Effector memory CD8-positive, alpha-beta T cell (primary cell): ENCODE measurements at regions not wholly inside any gene's neighbourhood (a gene's known extent, or its start where the extent isn't known, plus 50 kb on each side); places are given as distances from the start of the nearest gene placed in this dataset.

Experiments
- ATAC-seq: fragments of 150-1000 bp; cut with Tn5 transposase; replicated peaks from 2 replicates; pipeline ENCODE4 v1.10.0; 2021; ENCODE audit warnings: mild to moderate bottlenecking, moderate library complexity
- DNase-seq, 3 experiments: peaks; one replicate each; pipeline ENCODE4 v3.0.0; 2021
- H3K27ac Mint-ChIP-seq, 2 donors: one replicate each; pipeline ENCODE4 v1.8.0; 2022; ENCODE audit warnings: mild to moderate bottlenecking in 2 of 2, mixed read lengths in 2 of 2, moderate library complexity in 2 of 2
- H3K27me3 Mint-ChIP-seq, 2 donors: one replicate each; pipeline ENCODE4 v1.8.0; 2022; ENCODE audit warnings: mixed read lengths in 2 of 2
- H3K36me3 Mint-ChIP-seq: one replicate; pipeline ENCODE4 v1.8.0; 2022; ENCODE audit warnings: mild to moderate bottlenecking, moderate library complexity, mixed read lengths; ENCODE audit not compliant: insufficient read depth
- H3K4me1 Mint-ChIP-seq, 2 donors: one replicate each; pipeline ENCODE4 v1.8.0; 2022; ENCODE audit warnings: low read depth in 2 of 2, mixed read lengths in 2 of 2
- H3K4me3 Mint-ChIP-seq, 2 donors: one replicate each; pipeline ENCODE4 v1.8.0; 2022; ENCODE audit warnings: mild to moderate bottlenecking in 2 of 2, mixed read lengths in 2 of 2, moderate library complexity in 2 of 2
- H3K9me3 Mint-ChIP-seq, 2 donors: one replicate each; pipeline ENCODE4 v1.8.0; 2022; ENCODE audit warnings: mixed read lengths in 2 of 2

DNA sequence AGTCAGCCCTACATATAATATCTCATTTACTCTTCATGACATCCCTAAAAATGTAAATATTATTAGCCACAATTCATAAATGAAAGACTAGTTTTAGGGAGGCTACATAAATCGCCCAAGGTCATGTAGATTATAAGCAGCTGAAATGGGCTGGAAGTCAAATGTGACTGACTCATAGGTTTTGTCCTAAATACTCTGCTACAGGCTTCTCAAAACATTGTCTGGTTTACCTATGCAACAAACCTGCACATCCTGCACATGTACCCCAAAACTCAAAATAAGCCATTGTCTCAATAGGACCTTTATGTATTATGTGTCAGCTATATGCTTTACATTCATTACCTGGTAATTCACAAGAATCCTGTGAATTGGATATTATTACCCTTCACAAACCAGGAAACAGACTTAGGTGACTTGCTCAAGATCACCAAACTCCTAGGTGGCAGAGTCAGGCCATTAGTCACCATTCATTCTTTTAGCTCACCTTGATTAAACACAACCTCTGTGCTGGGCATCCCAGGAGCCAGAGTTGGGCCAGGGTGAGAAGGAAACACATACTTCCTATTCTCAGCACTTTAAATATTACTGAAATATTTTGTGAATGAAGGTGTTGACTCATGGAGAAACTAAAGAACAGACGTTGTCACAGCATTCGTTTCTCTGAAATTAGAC lies 69.4 kb upstream of the CPO start:
- no peak overlapping the region for H3K27ac Mint-ChIP-seq
- H3K4me1 Mint-ChIP-seq: no peaks in the 10 kb centered on the region
- H3K36me3 Mint-ChIP-seq: no peaks in the 10 kb centered on the region
- DNase-seq (no peak), ATAC-seq (no peak)
- no peak overlapping the region for H3K4me3 Mint-ChIP-seq
- H3K9me3 Mint-ChIP-seq: peaks cover 0 to 2% of the 10 kb centered on the region in 2 donors
- peaks cover 3 to 5% of the 10 kb centered on the region in 2 donors for H3K27me3 Mint-ChIP-seq

- no peaks in the 10 kb centered on the region for H3K4me1 Mint-ChIP-seq
- peaks cover 5 to 6% of the 10 kb centered on the region in 2 donors for H3K27me3 Mint-ChIP-seq
- ATAC-seq (no peak), DNase-seq (no peak)
- H3K9me3 Mint-ChIP-seq: peaks cover 0 to 3% of the 10 kb centered on the region in 2 donors
- no peak overlapping the region for H3K4me3 Mint-ChIP-seq
- no peak overlapping the region for H3K27ac Mint-ChIP-seq
- no peaks in the 10 kb centered on the region for H3K36me3 Mint-ChIP-seq
Measured at GRCh38 chr2:206873423-206873822, 65.9 kb upstream of the CPO start.

- DNase-seq: no peak
- Mint-ChIP-seq H3K36me3 (no peaks in the 10 kb centered on the region), H3K27me3 (peaks cover 5 to 6% of the 10 kb centered on the region in 2 donors), H3K9me3 (peaks cover 0 to 3% of the 10 kb centered on the region in 2 donors), H3K27ac (no peak overlapping the region), H3K4me1 (no peaks in the 10 kb centered on the region), H3K4me3 (no peak overlapping the region)
- ATAC-seq: no peak
Measured at GRCh38 chr2:206875701-206876100, 63.6 kb upstream of the CPO start.

DNA sequence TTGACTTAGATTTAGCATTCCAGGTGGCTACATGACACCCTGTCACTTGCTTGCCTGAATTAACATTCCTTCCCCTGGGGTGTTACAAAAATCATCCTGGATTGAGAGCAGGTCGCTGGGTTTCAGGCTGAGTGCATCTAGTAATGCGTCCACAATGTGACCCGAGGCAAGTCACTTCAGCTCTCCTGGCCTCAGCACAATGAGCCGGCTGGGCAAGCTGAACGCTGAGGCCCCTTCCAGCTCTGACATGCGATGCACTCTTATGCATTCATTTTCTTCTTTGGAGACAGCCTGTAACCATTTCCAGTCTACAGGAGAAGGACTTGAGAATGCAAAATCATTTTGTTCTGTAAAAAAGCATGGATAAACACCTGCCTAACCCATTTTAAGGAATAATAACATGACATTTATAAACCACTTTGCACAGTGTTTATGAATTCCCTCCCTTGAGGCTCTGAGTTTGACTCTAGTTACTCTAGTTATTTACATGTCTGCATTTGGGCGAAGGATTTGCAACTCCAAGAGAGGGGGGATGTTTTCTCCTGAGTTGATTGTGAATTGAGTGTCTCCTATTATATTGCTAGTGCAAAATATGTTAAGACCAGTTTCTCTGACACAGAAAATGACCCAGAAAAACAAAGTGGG lies 63.0 kb upstream of the CPO start:
- H3K27ac Mint-ChIP-seq: no peak overlapping the region
- peaks cover 0 to 3% of the 10 kb centered on the region in 2 donors for H3K9me3 Mint-ChIP-seq
- no peaks in the 10 kb centered on the region for H3K36me3 Mint-ChIP-seq
- peaks cover 5 to 6% of the 10 kb centered on the region in 2 donors for H3K27me3 Mint-ChIP-seq
- H3K4me3 Mint-ChIP-seq: no peak overlapping the region
- no peaks in the 10 kb centered on the region for H3K4me1 Mint-ChIP-seq
- ATAC-seq: no peak
- DNase-seq: no peak

- no peaks in the 10 kb centered on the region for H3K27me3 Mint-ChIP-seq
- DNase-seq: no peak
- H3K4me3 Mint-ChIP-seq: no peak overlapping the region
- no peak overlapping the region for H3K27ac Mint-ChIP-seq
- no peak for ATAC-seq
- H3K4me1 Mint-ChIP-seq: no peaks in the 10 kb centered on the region
- H3K9me3 Mint-ChIP-seq: no peaks in the 10 kb centered on the region
- no peaks in the 10 kb centered on the region for H3K36me3 Mint-ChIP-seq
Measured at GRCh38 chr2:206881708-206882410, 57.5 kb upstream of the CPO start.

GRCh38 chr2:206886696-206887095 lies 52.6 kb upstream of the CPO start:
- H3K4me3 Mint-ChIP-seq: no peak overlapping the region

DNA sequence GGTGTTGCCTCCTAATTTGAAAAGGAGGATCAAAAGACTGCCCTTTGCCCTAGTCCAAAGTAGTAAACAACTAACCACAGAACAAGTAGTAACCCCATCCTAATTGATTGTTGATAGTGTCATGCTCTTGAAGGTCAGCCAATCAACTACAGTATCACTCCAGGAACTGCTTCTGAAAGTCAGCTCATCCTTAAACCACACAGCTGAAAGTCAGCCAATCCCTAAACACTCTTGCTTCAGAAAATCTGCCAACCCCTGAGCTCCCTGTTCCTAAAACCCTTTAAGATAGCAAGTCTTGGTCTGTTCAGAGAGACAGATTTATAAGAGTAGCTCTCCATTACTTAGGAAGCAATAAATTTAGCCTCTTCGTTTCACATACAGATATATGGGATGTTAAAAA lies 51.6 kb upstream of the CPO start:
- ATAC-seq (no peak), DNase-seq (no peak)
- H3K9me3 Mint-ChIP-seq: no peaks in the 10 kb centered on the region
- no peak overlapping the region for H3K4me3 Mint-ChIP-seq
- no peaks in the 10 kb centered on the region for H3K36me3 Mint-ChIP-seq
- no peaks in the 10 kb centered on the region for H3K4me1 Mint-ChIP-seq
- H3K27me3 Mint-ChIP-seq: no peaks in the 10 kb centered on the region
- H3K27ac Mint-ChIP-seq: no peak overlapping the region

More at GRCh38 chr2:206886696-206887095, 52.6 kb upstream of the CPO start:
- Mint-ChIP-seq H3K27ac (no peak overlapping the region), H3K27me3 (no peaks in the 10 kb centered on the region), H3K9me3 (no peaks in the 10 kb centered on the region), H3K4me1 (no peaks in the 10 kb centered on the region), H3K36me3 (no peaks in the 10 kb centered on the region)
- ATAC-seq (no peak), DNase-seq (no peak)
